NK-92 treated with Interleukin-12 subunit alpha and Interleukin-12 subunit beta, amount 100 ng/mL, for 24 hours (cell line): ENCODE measurements at regions not wholly inside any gene's neighbourhood (a gene's known extent, or its start where the extent isn't known, plus 50 kb on each side); places are given as distances from the start of the nearest gene placed in this dataset.
A peak's percentile ranks its signal among the peaks of the same experiment; 100 is the strongest.
"Not testable (repeated sequence)": the region's sequence is repeated elsewhere in the genome, so short reads cannot be mapped to it uniquely, and the experiment has no call there.

Experiments used
- DNase-seq: peaks from one replicate; lab custom pipeline; 2025; lab: John Stamatoyannopoulos, UW

DNA sequence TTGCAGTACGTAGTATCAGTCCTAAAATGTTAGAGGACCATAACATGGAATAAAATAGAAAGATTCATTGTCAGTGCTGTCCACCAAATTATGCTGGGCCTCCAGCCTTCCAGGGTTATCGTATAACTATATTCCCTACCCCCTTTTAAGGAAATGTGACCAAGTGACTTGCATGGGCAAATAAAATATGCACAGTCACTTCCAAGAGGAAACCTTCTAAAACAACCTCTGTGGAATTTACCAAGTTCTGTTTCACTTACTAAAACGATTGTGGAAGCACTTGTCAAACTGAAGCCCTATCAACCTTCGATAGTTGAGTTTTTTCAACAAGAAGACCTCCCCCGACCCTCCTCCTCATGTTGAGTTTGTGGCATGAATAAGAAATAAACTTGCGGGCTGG, 345.4 kb upstream of the C16orf82 start:
- DNase-seq: no peak

DNA sequence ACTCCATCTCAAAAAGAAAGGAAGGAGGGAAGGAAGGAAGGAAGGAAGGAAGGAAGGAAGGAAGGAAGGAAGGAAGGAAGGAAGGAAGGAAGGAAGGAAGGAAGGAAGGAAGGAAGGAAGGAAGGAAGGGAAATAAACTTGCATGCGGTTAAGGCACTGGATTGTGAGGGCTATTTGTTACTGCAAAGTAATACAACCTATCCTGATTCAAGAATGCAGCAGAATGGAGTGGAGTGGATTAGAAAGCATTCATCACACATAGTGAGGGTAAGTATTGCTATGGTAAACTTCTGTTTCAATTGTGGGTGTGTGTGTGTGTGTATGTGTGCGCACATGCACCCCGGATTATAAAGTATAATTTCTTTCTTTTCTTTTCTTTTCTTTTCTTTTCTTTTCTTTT, 344.8 kb upstream of the C16orf82 start:
- not testable (repeated sequence) for DNase-seq

DNA sequence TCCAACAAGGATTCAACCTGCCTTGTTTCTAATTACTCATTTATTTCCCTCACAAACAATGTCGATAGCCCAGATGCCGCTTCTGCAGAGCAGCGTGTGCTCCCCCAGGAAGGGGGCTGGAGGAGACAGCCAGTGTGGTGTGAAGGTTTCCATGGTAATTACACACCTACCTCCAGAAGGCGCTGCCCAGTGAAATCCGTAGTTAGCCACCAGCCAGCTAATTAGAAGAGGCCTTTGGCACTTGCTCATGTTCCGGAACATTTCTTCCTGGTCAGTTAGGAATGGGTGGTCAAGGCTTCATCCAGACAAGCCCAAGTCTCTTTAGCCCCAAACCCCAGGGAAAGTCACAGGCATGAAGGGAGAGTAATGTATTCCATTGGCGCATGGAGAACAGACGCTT, 342.5 kb upstream of the C16orf82 start:
- DNase-seq: no peak

DNA sequence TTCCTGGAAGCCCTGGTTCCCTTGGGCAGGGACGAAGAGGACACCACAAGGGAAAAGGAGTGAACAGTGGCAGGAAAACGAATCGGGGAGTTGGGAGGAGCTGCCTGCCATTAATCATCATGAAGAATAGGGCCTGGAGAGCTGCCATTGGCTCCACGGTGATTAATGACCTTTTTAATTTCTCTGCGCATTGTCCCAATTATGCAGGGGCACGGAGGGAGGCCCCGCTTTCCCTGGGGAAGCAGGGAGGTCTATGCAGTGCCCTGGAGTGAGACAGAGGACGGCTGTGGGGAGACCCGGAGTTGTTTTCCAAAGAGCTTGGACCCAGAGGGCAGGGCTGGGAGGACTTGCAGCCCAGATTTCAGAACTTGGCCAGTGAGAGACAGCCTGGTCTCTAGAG, 338.9 kb upstream of the C16orf82 start:
- DNase-seq: no peak

DNA sequence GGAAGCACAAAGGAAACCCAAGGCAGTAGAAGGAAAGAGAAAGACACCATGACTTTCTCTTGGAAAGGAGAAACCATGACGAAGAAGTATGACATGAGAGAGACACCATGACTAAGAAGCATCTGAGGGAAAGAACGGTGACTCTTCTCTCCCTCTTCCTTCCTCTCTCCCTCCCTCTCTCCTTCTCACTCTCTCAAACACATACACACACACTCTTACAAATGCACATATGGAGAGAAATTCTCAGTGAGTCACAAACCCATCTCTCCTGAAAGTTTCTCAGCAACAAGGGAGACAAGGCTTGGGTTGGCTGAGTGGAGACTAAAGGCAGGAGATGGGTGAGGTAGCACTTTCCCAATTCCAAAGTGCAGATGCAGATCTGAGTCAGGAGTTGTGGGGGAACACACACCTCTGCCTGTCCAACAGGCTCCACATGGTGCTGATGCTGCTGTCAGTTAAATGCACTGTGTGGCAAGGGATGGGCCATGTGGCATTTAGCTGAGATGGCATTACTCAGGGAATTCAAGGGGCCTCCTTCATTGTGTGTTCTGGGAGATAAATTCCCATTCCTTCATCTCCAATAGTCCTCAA, 336.7 kb upstream of the C16orf82 start:
- DNase-seq: no peak

DNA sequence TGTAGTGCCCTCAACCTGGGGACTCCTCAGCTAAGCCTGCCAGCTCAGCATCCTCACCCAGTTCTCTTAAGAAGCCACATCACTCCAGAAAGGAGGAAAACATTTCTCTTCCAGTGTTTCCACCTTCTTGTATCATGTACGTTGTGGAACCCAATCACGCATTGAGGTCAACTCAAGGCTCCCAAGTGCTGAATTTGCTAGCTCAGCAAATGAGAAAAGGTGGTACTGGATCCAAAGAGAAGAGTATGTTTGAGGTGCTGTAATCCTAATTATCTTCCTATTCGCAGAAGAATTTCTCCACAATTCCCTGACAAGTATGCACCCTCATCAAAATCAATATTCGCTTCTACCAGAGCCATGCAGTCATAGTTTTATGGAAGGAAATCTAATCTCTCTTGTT, 335.0 kb upstream of the C16orf82 start:
- no peak for DNase-seq

DNA sequence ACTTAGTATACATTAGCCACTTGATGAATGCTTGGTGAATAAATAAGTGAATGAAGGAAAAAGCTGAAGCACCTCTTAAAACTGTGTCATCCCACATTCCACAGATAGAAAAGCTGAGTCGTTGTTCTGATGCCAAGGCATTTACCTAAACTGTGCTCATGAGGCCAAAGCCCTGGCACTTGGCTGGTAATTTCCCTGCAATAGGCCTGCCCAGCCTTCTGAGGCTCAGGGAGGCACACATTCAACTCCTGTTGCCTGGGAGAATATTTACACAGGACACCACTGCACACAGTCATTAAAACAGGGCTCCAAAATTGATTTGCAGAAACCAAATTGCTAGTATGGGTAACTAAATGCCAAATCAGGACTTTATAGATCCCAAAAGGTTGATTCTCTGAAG, 333.0 kb upstream of the C16orf82 start:
- DNase-seq: no peak

DNA sequence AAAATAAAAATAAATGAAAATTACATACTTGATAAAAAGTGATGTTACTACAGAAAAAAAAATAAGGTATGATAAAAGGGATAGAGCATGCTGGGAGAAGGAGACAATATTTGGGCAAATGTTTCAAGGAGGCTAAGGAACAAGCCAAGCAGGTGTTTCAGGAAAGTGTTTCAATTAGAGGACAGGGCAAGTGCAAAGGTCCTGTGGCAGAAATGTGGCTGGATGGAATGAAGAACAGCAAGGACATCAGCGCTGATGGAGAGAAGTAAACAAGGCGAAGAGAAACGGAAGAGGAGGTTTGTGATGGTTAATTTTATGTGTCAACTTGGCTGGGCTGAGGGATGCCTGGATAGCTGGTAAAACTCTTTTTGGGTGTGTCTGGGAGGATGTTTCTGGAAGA, 331.2 kb upstream of the C16orf82 start:
- no peak for DNase-seq

DNA sequence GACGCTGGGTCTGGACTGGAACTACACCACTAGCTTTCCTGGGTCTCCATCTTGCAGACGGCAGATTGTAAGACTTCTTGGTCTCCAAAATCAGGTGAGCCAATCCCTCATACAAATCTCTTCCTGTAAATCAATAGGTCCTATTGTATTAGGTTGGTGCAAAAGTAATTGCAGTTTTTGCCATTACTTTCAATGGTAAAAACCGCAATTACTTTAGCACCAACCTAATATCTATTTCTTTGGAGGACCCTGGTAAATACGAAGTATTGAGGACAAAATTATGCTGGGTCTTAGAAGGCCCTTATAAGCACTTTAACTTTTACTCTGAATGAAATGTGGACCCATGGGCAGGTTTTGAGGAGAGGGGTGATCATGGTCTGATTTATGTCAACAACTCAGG, 330.6 kb upstream of the C16orf82 start:
- no peak for DNase-seq

DNA sequence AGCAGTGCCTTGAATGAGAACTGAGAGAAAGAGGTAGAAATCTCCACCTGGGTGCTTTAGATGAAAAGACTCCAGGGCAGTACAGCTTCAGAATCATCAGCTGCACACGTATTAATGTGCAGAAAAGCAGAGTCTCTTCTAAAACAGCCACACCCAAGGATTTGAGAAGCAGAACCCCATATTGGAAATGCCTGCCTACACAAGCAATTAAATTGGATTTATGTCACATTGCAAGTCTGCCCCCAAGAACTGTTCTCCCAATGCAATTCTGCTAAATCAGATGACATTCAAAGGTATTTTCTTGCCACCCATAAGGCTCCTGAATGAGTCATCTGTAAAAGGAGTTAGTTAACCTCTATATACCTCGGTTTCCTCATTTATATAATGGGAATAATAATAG, 326.0 kb upstream of the C16orf82 start:
- DNase-seq: no peak

DNA sequence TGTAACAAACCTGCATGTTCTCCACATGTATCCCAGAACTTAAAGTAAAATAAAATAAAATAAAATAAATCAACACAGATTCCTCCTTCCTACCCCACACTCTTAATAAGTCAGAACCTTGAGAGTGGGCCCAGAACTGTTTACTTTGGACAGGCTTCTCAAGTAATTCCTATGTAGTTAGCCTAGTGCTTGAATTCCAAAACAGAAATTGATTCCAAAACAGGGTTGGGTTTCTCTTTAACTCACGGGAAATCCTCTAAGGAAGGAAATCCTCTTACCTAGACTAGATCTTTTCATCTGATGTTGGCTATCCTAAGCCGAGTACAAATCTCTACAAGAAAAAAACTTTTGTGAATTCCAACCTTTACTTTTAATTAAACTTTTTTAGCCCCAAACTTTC, 324.7 kb upstream of the C16orf82 start:
- DNase-seq: no peak

DNA sequence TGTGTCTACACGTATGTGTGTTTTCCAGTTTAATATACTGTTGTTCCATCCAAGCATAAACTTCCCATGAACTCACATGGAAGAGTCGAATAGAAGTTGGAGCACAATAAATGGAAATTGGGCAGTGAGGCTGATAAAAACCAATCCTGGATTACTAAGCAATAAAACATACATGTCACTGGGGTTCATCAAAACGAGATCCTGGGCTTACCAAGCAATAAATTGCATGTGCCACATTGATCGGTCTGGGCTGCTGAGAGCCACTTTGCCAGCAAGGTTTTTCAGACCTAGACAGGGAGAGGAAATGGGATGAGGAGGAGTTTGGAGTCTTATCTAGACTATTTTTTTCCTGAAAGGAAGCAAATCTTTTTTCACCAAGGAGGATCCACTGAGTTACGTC, 322.3 kb upstream of the C16orf82 start:
- no peak for DNase-seq

DNA sequence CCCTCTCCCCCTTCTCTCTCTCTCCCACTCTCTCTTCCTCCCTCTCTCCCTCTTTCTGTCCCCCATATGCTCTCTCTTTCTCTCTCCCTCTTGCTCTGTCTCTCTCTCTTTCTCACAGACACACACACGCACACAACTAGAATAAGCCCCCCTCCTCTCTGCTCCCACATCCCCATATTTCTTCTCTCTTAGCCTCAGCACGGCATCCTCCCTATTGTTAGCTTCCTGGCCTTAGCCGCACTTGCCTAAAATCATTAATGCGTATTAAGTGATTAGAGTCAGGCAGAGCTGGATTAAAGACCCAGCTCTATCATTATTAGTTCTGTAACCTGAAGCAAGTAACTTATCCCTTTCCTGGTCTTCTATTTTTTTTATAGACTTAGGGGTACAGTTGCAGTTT, 319.0 kb upstream of the C16orf82 start:
- DNase-seq: no peak

DNA sequence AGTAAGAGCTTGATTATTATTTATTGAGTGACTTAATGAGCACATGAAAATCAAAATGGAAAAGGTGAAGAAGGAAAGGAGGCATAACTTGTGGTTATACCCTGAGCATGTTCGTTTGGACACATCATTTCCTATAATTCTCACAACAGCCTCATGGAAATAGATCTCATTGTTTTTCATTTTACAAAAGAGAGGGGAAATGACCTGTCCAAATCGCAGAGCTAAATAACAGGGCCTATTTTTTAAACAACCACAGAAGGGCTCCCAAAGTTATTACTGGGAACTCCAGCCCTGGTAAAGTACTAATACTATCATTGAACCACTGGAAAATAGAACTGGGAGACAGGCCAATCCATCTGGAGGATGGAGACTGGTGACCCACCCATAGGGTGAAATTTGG, 317.7 kb upstream of the C16orf82 start:
- no peak for DNase-seq

DNA sequence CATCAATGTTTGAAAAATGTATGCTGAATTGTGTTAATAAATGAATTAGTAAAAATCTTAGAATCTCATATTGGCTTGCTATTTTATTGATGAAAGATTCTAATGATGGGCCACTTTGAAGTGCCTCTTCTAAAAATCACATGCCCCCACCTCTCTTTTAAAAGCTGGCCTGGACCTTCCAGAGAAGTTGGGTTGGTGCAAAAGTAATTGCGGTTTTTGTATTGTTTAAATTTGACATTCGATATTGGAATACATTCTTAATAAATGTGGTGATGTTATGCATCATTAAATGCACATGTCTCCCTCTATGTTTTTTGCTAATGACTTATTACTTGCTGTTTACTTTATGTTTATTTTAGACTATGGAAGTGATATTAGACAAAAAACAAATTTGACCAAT, 314.6 kb upstream of the C16orf82 start:
- DNase-seq: no peak

DNA sequence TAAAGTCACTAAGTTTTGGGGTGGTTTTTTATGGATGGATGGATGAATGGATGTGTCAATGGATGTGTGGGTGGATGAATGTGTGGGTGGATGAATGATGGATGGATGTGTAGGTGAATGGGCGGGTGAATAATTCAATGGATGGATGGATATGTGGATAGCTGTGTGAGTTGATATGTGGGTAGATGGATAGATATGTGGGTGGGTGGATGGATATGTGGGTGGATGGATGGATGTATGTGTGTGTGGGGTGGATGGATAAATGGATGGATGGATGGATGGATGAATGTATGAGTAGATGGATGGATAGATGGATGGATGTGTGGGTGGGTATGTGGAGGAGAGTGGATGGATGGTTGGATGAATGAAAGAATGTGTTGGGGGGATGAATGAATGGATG, 310.1 kb upstream of the C16orf82 start:
- no peak for DNase-seq

DNA sequence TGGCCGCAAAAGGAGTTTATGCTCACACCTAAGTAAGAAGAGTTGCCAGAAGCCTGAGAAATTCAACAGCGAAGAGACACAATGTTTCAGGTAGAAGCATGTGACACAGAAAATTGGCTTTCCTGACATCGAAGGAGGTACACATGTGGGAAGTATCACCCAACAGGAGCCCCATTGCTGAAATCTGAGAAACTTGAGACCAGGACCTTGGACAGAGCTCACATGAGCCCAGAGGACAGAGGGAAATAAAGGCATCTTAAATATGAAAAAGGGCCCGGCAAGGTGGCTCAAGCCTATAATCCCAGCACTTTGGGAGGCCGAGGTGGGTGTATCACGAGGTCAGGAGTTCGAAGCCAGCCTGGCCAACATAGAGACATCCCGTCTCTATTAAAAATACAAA, 304.1 kb upstream of the C16orf82 start:
- no peak for DNase-seq

DNA sequence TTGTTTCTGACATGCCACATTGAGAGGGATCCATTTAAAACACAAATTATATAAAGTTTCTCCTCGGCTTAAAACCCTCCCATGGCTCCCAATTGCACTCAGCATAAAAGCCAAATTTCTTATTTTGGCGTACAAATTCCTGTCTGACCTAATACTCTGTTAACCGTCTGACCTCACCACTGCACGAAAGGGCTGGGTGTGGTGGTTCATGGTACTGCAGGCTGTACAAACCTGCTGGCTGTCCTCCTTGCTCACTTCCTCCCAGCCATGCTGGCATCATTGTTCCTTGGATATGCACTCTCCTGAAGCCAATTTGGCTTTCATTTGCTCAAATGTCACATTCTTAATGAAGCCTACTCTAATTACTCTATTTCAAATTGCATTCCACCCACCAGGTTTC, 301.6 kb upstream of the C16orf82 start:
- no peak for DNase-seq

DNA sequence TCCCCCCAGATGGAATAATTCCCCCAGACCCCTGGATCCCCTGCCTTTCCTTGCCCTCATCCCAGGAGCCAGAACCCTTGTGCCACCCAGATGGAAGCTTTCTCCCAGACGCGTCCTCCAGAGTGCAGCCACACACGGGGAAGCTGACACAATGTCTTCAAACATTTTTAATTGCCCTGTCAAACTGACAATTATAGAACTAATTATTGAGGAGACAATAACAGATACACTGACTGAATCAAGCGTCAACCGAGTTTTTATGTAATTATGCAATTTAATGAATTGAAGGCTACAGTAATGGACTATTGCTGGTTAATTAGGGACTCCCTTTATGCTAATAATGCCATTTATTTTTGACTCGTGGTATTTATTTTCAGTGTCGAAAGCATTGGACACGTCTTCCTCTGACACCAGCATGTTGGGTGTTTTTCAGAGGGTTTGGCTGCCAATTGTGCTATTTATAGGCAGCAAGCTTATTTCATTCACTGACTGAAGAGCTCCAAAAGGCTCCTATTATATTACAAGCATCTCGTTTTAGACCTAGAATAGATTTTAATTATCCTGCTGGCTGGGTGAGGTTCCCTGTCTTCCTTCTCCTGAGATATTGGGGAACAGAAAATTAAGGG, 298.2 kb upstream of the C16orf82 start:
- no peak for DNase-seq

DNA sequence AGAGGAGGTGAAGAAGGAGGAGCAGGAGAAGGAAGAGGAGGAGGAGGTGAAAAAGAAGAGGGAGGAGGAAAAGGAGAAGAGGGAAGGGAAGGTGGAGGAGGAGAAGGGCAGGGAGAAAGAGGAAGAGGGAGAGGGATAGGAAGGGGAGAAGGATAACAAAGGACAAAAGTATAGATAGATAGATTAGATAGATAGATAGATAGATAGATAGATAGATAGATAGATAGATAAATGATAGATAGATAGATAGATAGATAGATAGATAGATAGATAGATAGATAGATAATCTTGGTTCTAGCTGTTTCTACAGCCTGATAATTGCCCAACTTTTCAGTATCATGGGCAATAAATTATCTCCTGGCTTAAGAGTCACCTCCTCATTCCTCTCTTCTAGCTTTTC, 296.2 kb upstream of the C16orf82 start:
- no peak for DNase-seq

DNA sequence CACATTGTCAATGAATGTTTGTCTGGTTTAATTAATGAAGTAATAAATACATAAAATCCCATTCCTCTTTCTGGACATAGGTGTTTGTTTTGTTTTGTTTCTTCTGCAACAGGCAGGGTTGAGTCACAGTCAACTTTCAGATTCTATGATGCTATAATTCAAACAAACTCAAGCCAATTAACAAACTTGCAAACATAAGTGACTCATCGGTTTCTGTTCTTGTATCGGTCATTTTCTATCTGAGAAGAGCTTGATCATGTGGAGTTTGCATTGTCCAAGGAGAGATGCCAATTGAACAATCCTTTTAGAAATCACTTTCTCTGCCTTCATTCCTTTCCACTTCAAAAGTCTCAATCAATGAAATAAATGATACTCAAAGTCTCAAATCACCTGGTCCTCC, 294.2 kb upstream of the C16orf82 start:
- no peak for DNase-seq

DNA sequence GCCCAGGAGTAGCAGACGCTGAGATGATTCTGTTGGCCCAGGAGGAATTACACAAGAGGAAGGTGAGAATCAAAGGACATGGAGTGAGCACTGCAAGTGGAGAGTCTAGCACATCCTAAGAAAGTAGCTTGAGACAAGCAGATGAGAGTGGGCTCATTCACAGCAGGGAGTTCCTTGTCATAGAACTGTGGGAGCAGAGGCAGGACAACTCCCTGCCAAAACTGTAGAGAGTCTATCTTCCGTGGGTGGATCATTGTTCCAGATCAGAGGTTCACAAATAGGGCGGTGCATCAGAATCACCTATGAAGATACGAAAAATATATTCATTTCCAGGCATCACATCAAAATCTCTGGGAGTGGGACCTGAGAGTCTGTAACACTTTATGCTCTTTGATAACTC, 288.9 kb upstream of the C16orf82 start:
- DNase-seq: no peak

DNA sequence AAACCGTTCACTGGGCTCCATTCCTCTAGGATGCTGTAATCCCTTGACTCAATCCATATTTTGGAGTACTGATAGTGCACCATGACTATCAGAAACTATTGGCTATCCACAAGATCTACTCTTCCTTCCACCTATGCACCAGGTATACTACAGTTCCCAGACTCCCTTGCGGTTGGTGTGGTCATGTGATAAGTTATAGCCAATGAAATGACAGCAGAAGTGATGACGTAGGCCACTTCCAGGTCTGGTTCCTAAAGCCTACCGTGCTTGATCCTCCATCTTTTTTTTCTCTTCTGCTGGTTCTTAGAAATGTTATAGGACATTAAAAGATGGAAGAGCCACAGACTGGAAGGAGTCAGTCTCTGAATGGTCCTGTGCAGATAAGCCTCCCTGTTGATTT, 278.8 kb upstream of the C16orf82 start:
- DNase-seq: no peak

DNA sequence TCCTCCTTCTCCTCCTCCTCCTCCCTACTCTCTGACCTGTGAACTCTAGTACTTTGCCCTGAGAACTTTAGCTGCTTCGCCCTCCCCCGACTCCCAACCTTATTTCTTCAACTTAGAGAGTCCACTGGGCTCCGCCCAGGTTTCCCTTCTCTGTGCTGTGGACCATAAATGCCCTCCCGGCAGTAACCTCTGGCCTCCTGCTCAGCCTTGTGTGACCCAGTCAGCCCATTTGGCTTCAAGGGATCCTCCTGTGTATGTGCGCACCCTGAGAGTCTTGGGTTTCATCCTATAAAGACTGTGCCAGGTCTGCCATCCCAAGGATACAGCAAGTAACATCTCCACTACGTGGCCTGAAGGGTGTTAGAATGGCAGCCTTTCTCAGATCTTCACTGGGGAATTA, 275.6 kb upstream of the C16orf82 start:
- DNase-seq: no peak

DNA sequence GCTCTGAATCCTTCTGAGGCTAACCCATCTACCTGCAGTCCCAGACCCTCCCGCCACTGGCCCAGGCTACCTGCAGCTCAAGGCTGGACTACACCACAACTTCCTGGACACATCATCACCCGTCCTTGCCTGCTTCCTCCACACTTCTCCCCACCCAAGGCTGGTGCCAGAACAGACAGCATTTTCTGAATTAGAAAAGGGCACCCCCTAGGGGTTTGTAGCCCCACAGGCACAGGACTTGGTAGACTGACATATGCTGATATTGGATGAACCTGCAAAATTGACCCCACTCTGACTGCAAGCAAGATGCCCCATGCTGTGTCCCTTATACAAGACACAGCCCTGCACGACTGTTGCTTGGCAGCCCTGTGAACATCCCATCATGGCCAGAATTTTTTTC, 271.5 kb upstream of the C16orf82 start:
- peak; percentile 14 for DNase-seq
